Subcutaneous abdominal adipose tissue (tissue), 5 donors: ENCODE measurements at regions not wholly inside any gene's neighbourhood (a gene's known extent, or its start where the extent isn't known, plus 50 kb on each side); places are given as distances from the start of the nearest gene placed in this dataset.

Experiments used
- H3K27ac ChIP-seq: one replicate; pipeline ENCODE4 v1.7.0; 2013; ENCODE audit warnings: low read depth, mild to moderate bottlenecking, inconsistent platforms, low read length, moderate library complexity
- H3K27me3 ChIP-seq, 5 donors: one replicate each; pipeline ENCODE4 v1.7.0; 2013; ENCODE audit warnings: low read length in 5 of 5, inconsistent platforms in 1 of 5; ENCODE audit not compliant: control insufficient read depth in 5 of 5, insufficient read depth in 4 of 5
- H3K36me3 ChIP-seq, 5 donors: one replicate each; pipeline ENCODE4 v1.7.0; 2013; ENCODE audit warnings: low read length in 5 of 5; ENCODE audit not compliant: control insufficient read depth in 5 of 5, insufficient read depth in 5 of 5
- H3K4me1 ChIP-seq, 5 donors: one replicate each; pipeline ENCODE4 v1.7.0; 2013; ENCODE audit warnings: low read length in 5 of 5, mild to moderate bottlenecking in 3 of 5, moderate library complexity in 1 of 5; ENCODE audit not compliant: control insufficient read depth in 5 of 5, insufficient read depth in 5 of 5
- H3K4me3 ChIP-seq, 5 donors: one replicate each; pipeline ENCODE4 v1.7.0; 2013; ENCODE audit warnings: low read length in 5 of 5, low read depth in 1 of 5
- H3K9ac ChIP-seq, 5 donors: one replicate each; pipeline ENCODE4 v1.7.0; 2013; ENCODE audit warnings: low read length in 5 of 5, mild to moderate bottlenecking in 4 of 5, moderate library complexity in 3 of 5
- H3K9me3 ChIP-seq, 5 donors: one replicate each; pipeline ENCODE4 v1.7.0; 2013; ENCODE audit warnings: low read length in 5 of 5; ENCODE audit not compliant: control insufficient read depth in 5 of 5
- donor health status: healthy.
- donor health status: healthy.
- donor health status: healthy.
- donor health status: healthy.
- donor health status: healthy.

GRCh38 chr18:76587147-76587878 lies 92.3 kb upstream of the ZNF516 start:
- Histone ChIP-seq H3K4me1 (peaks cover 4 to 10% (median 9%) of the 10 kb centered on the region in 5 donors), H3K36me3 (no peaks in the 10 kb centered on the region), H3K27ac (no peak overlapping the region), H3K9ac (no peak overlapping the region), H3K4me3 (no peak overlapping the region), H3K27me3 (peaks cover 0 to 17% (median 5%) of the 10 kb centered on the region in 5 donors), H3K9me3 (no peaks in the 10 kb centered on the region)

DNA sequence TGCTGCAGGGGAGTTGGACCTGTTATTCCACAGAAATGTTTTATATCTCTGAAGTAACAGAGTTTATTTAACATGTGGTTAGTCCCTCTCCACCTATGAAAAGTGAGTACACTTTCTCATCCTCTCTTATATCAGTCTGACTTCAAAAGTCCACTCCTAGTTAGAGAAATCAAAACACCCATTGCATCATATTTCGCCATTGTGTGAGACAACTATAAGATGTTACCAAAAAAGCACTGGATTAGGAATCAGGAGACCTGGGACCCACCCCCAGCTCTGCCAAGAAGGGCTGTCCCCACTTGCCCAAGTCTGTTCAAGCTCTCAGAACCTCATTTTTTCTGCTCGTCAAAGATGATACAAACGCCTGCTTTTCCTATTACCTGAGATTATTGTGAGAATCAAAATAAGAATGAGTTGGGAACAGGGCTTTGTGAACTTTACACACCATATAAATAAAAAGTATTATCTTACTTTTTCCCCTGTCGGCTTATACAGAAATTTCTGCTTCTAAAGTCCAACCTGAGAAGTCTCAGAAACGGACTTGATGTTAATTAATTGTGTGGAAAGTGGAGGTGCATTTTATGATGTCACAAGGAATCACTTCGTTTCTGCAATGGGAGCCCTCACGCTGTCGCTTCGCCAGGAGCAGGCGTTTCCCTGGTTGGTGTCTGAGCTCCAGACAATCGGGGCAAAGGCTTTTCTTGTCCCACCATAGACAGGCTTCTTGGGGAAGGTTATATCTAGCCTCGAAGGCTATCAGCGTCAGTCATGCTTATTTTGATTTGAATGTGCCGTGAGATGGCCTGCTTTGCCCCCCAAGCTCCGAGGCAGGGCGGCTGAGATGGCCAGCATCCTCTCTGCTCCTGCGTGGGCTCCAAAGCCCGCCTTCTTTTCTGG lies 89.6 kb upstream of the ZNF516 start:
- Histone ChIP-seq H3K9ac (no peak overlapping the region), H3K36me3 (no peaks in the 10 kb centered on the region), H3K4me1 (peaks cover 4 to 10% (median 9%) of the 10 kb centered on the region in 5 donors), H3K4me3 (no peak overlapping the region), H3K27me3 (peaks cover under 1 to 17% (median 12%) of the 10 kb centered on the region in 5 donors), H3K9me3 (no peaks in the 10 kb centered on the region), H3K27ac (no peak overlapping the region)

DNA sequence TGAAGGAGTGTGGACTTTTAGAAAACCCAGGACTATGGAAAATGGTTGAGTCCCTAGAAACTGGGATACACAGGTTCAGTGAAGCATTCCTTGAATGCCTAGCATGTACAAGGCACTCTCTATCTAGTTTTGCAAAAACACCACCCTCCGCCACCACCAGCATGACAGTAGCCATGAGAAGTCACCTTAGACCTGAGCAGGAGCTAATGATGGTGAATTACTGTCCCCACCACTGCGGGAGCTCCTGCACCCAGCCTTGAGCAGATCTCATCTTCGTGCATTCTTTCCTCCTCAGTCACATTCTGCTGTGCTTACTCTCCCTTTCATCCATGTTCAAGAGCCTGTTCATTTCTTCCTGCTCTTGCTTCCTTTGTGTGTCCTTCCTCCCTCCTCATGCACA lies 86.2 kb upstream of the ZNF516 start:
- H3K27ac ChIP-seq, result no peak overlapping the region
- no peaks in the 10 kb centered on the region for H3K9me3 ChIP-seq
- peaks cover 0 to 4% (median 0%) of the 10 kb centered on the region in 5 donors for H3K4me1 ChIP-seq
- no peaks in the 10 kb centered on the region for H3K36me3 ChIP-seq
- H3K9ac ChIP-seq, result no peak overlapping the region
- no peak overlapping the region for H3K4me3 ChIP-seq
- peaks cover 12 to 21% (median 20%) of the 10 kb centered on the region in 5 donors for H3K27me3 ChIP-seq

DNA sequence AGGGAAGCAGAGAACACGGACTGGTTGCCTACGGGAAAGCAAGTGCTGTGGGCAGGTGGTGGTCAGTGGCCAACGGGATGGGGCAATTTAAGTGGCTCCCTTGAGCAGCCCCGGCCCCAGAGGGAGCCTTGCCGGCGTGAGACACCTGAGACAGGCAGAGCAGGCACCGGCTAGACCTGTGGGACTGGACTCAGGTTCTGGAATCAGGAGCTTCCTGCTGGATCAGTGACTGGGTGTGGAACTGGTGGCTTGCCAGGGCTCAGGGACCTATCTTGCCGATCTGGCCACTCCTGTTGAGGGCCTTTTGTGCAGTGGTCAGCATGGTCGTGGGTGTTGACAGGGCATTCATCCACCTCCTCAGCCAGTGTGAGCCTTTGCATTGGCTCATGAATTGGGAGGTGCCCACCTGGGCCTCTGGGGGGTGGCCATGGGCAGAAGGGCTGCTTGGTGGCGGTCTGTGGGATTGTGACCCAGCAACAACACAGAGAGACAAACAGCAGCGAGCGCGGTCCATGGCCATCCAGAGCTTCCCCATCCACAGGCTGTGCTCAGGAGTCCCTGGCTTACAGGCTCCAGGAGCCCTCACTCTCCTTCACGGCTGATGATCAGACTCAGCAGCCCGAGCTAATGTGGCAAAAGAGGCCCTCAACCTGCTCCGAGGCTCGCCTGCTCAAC lies 85.4 kb upstream of the ZNF516 start:
- no peak overlapping the region for H3K27ac ChIP-seq

GRCh38 chr18:76579301-76579695 lies 84.3 kb upstream of the ZNF516 start:
- H3K27me3 ChIP-seq, result peaks cover 12 to 21% (median 20%) of the 10 kb centered on the region in 5 donors
- no peaks in the 10 kb centered on the region for H3K9me3 ChIP-seq
- no peak overlapping the region for H3K27ac ChIP-seq
- H3K36me3 ChIP-seq, result no peaks in the 10 kb centered on the region
- no peak overlapping the region for H3K9ac ChIP-seq
- peaks cover 0 to 4% (median 0%) of the 10 kb centered on the region in 5 donors for H3K4me1 ChIP-seq
- no peak overlapping the region for H3K4me3 ChIP-seq

More for the DNA sequence above, 85.4 kb upstream of the ZNF516 start:
- Histone ChIP-seq H3K9ac (no peak overlapping the region), H3K4me3 (no peak overlapping the region), H3K27me3 (peaks cover 12 to 21% (median 20%) of the 10 kb centered on the region in 5 donors), H3K4me1 (peaks cover 0 to 4% (median 0%) of the 10 kb centered on the region in 5 donors), H3K36me3 (no peaks in the 10 kb centered on the region), H3K9me3 (no peaks in the 10 kb centered on the region)

DNA sequence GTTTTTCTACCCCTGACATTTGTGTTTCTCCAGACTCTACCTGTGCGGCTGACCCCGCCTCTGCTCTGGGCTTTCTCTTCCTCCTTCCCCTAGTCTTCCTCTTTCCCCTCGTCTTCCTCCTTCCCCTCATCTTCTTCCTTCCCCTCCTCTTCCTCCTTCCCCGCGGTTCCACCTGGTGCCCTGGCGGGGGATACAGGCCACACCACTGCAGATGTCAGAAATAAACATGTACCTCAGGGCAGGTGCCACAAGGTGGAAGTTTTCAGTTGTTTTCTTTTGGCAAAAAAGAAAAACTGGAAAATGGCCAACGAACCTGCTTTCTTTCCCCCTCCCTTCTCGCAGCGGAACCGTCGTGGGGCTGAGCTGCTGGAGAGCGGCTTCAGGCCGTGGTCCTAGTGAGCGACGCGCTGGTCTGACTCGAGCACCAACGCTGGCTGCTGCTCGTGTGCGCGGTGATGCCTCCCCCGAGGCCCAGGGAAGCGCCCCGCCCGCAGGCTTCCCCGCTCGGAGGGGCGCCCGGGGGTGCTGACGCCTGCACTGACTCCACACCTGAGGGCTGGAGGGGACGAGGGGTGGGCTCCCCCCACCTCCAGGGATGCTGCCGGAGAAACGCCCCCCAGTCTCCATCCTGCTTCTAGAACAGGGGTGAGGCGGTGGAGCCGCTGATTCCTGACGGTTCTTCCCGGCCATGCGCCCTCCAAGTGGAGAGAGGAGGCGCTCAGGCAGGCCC lies 83.7 kb upstream of the ZNF516 start:
- H3K4me1 ChIP-seq, result peaks cover 0 to 4% (median 0%) of the 10 kb centered on the region in 5 donors
- no peaks in the 10 kb centered on the region for H3K9me3 ChIP-seq
- H3K9ac ChIP-seq, result no peak overlapping the region
- H3K4me3 ChIP-seq, result peak overlapping the region in 1 of 5 donors; percentile 1
- H3K36me3 ChIP-seq, result no peaks in the 10 kb centered on the region
- no peak overlapping the region for H3K27ac ChIP-seq
- H3K27me3 ChIP-seq, result peaks cover 12 to 21% (median 20%) of the 10 kb centered on the region in 5 donors

DNA sequence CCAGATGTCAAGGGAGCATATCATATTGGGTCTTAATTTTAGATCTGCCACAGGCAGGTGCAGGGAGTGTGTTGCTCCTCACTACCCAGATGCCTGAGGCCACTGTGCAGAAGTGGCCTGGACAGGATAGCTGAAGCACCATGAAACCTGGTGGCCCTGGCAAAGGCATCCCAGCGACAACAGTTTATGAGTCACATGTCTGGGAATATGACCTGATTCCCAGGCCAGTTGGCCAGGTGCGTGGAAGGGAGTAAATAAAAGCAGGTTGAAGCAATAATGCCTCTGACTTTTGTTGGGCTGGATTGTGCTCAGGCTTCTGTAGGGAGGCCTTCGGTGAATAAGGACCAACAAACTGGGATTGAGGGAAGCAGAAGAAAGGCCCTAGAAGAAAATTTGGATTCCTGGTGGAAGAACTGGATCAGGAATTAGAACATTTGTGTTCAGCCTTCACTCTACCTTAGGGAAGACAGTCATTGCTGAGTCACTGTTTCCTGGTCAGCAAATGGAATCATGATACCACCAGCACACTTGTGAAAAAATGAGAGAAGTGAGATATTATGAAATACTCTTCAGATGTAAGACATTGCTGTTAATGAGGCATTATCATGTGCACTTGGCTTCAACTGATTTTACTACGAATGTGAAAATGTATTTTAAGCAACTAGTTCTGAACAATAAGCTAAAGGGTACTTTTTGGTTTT lies 78.4 kb upstream of the ZNF516 start:
- H3K4me1 ChIP-seq, result no peaks in the 10 kb centered on the region
- H3K4me3 ChIP-seq, result no peak overlapping the region
- no peaks in the 10 kb centered on the region for H3K36me3 ChIP-seq
- H3K9ac ChIP-seq, result no peak overlapping the region
- H3K27me3 ChIP-seq, result peaks cover 0 to 4% (median 0%) of the 10 kb centered on the region in 5 donors
- no peaks in the 10 kb centered on the region for H3K9me3 ChIP-seq
- no peak overlapping the region for H3K27ac ChIP-seq

DNA sequence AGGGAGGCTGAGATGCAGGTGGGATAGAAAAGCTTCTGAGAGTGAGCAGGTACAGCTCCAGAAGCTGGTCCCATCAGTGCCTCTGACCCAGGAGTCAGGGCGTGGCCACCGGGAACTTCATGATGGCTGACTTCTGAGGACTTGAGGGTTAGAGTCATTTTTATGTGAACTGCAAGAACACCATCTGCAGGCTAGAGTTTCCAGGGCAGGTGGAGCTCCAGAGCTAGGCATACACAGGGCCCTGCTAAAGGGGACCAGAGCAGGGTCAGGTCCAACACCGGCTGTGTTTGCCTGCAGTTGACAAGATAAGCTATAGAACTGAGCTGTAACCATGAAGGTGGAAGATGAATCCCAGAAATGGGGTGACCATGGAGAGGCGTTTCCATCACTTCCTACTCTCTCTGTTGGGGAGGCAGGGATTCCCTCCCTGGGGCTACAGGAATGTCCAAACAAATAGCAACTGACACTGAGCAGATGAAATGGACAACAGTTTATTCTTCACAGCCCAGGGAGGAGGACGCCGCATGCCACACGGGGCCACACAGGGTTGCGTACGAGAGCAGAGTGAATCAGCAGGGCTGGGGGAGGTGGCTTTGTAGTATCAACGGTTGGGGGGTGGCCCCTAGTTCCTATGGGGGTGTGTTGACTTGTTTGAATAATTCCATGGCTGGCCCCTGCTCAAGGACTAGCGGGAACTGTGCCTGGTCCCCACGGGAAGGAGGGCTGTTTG lies 77.6 kb upstream of the ZNF516 start:
- Histone ChIP-seq H3K27ac (no peak overlapping the region), H3K27me3 (peaks cover 0 to 3% (median 0%) of the 10 kb centered on the region in 5 donors), H3K9ac (no peak overlapping the region), H3K4me1 (no peaks in the 10 kb centered on the region), H3K9me3 (no peaks in the 10 kb centered on the region), H3K36me3 (no peaks in the 10 kb centered on the region), H3K4me3 (no peak overlapping the region)
